HCT116 (cell line): ENCODE measurements at regions not wholly inside any gene's neighbourhood (a gene's known extent, or its start where the extent isn't known, plus 50 kb on each side); places are given as distances from the start of the nearest gene placed in this dataset.

Experiments
- ATAC-seq: fragments of 200-7000 bp; cut with Tn5 transposase; 2 replicates; pipeline ENCODE4 v1.9.1; 2020; ENCODE audit warnings: mild to moderate bottlenecking, moderate library complexity
- BruUV-seq: library from RNA; stranded (reverse); fragments of 400-500 nt; replicated peaks from 2 replicates; lab custom pipeline; 2021; lab: Mats Ljungman, UMichigan
- CTCF ChIA-PET: fragments of 300-600 bp; sonication (Branson Sonifier 250); formaldehyde crosslinking; loops from one replicate; lab custom pipeline; 2021; ENCODE audit warnings: antibody characterized with exemption; lab: Charles Lee
- POLR2A ChIA-PET: fragments of 300-600, 350-600 bp; sonication (Branson Sonifier 250); formaldehyde crosslinking; loops from one replicate; lab custom pipeline; 2021; ENCODE audit warnings: antibody characterized with exemption; lab: Charles Lee
- RAD21 ChIA-PET, 2 experiments: fragments of 300-600 bp; sonication (Branson Sonifier 250); formaldehyde crosslinking; loops; one replicate each; lab custom pipeline; 2023; ENCODE audit warnings: low total read pairs in 2 of 2; ENCODE audit not compliant: uncharacterized antibody in 2 of 2, unreplicated experiment in 2 of 2, low non-redundant PET in 1 of 2; lab: Charles Lee
- DNase-seq: peaks from one replicate; pipeline ENCODE4 v3.0.0-alpha.2; 2010; ENCODE audit warnings: low read depth, low spot score
- H2AFZ ChIP-seq: fragments of 200-600 bp; shearing (Covaris generic), sonication (generic); 2 replicates; pipeline ENCODE4 v1.6.1; 2017; ENCODE audit warnings: low read depth, mixed run types, mixed read lengths, antibody characterized with exemption, low read length; ENCODE audit not compliant: poor library complexity, severe bottlenecking
- H3K27ac ChIP-seq: 2 replicates; pipeline ENCODE4 v1.5.1; 2012; ENCODE audit warnings: low read depth, low read length
- H3K27me3 ChIP-seq: fragments of 200-600 bp; sonication (generic); 2 replicates; pipeline ENCODE4 v1.6.1; 2016; ENCODE audit warnings: mixed run types, low read length, mixed read lengths; ENCODE audit not compliant: insufficient read depth
- H3K36me3 ChIP-seq, 2 experiments: fragments of 200-500 bp in 1 of 2; fragments of 200-600 bp in 1 of 2; sonication (Bioruptor generic) in 1 of 2; sonication (generic) in 1 of 2; 2 replicates each; pipeline versions ENCODE4 v1.5.1 to v1.6.1; 2014 to 2016; ENCODE audit warnings: low read length in 2 of 2, inconsistent platforms in 1 of 2, mixed read lengths in 1 of 2, mixed run types in 1 of 2; ENCODE audit not compliant: insufficient read depth in 2 of 2, control insufficient read depth in 1 of 2
- H3K4me1 ChIP-seq, 2 experiments: fragments of 200-600 bp in 1 of 2; sonication (generic) in 1 of 2; 2 replicates each; pipeline versions ENCODE4 v1.5.1 to v1.6.1; 2012 to 2017; ENCODE audit warnings: low read length in 2 of 2, inconsistent platforms in 1 of 2, mild to moderate bottlenecking in 1 of 2, mixed read lengths in 1 of 2, mixed run types in 1 of 2, moderate library complexity in 1 of 2; ENCODE audit not compliant: insufficient read depth in 2 of 2, control insufficient read depth in 1 of 2
- H3K4me2 ChIP-seq: fragments of 200-600 bp; sonication (generic); 2 replicates; pipeline ENCODE4 v1.6.1; 2017; ENCODE audit warnings: mixed run types, low read length, mixed read lengths
- H3K4me3 ChIP-seq, 2 experiments: fragments of 200-600 bp in 1 of 2; sonication (generic) in 1 of 2; replicated peaks in 1 of 2; 2 replicates each; pipeline ENCODE4 v1.5.1; 2011 to 2016; ENCODE audit warnings: low read length in 2 of 2, control low read depth in 1 of 2, low read depth in 1 of 2, mild to moderate bottlenecking in 1 of 2, mixed read lengths in 1 of 2, mixed run types in 1 of 2
- H3K79me2 ChIP-seq: fragments of 200-600 bp; sonication (generic); 2 replicates; pipeline ENCODE4 v1.6.1; 2017; ENCODE audit warnings: mild to moderate bottlenecking, mixed run types, low read length, moderate library complexity, mixed read lengths; ENCODE audit not compliant: insufficient read depth
- H3K9ac ChIP-seq: fragments of 200-600 bp; sonication (generic); 2 replicates; pipeline ENCODE4 v1.6.1; 2016; ENCODE audit warnings: low read length, mixed read lengths
- H3K9me2 ChIP-seq: fragments of 200-600 bp; sonication (generic), shearing (Covaris generic); 2 replicates; pipeline ENCODE4 v1.6.1; 2017; ENCODE audit warnings: mixed run types, mild to moderate bottlenecking, moderate library complexity; ENCODE audit not compliant: insufficient read depth
- H3K9me3 ChIP-seq, 2 experiments: fragments of 200-500 bp in 1 of 2; fragments of 200-600 bp in 1 of 2; sonication (Bioruptor generic) in 1 of 2; sonication (generic) in 1 of 2; 2 replicates each; pipeline ENCODE4 v1.6.1; 2014 to 2017; ENCODE audit warnings: low read length in 2 of 2, mixed read lengths in 2 of 2, inconsistent platforms in 1 of 2, low read depth in 1 of 2, mild to moderate bottlenecking in 1 of 2, mixed run types in 1 of 2, moderate library complexity in 1 of 2; ENCODE audit not compliant: control insufficient read depth in 1 of 2, insufficient read depth in 1 of 2
- H4K20me1 ChIP-seq: fragments of 200-600 bp; sonication (generic), shearing (Covaris generic); 2 replicates; pipeline ENCODE4 v1.6.1; 2017; ENCODE audit warnings: mixed run types, mild to moderate bottlenecking, moderate library complexity; ENCODE audit not compliant: insufficient read depth
- CBX3 ChIP-seq: IDR thresholded peaks from 2 replicates; pipeline ENCODE4 v1.6.1; 2012; ENCODE audit warnings: low read depth
- EGR1 ChIP-seq: IDR thresholded peaks from 2 replicates; pipeline ENCODE4 v1.6.1; 2012; ENCODE audit warnings: low read depth
- POLR2A ChIP-seq: IDR thresholded peaks from 2 replicates; pipeline ENCODE4 v1.7.0; 2011; ENCODE audit warnings: borderline replicate concordance; ENCODE audit not compliant: insufficient read depth, insufficient read length; ENCODE audit errors: extremely low read depth
- TCF7L2 ChIP-seq: IDR thresholded peaks from 2 replicates; pipeline ENCODE4 v1.7.0; 2011; ENCODE audit warnings: borderline replicate concordance, inconsistent platforms; ENCODE audit not compliant: insufficient read depth, insufficient read length; ENCODE audit errors: extremely low read depth
- YY1 ChIP-seq: IDR thresholded peaks from 2 replicates; pipeline ENCODE4 v1.6.1; 2011; ENCODE audit warnings: low read length, low read depth, moderate library complexity, mild to moderate bottlenecking; ENCODE audit not compliant: insufficient replicate concordance; ENCODE audit errors: extremely low read depth
- ZFX ChIP-seq: fragments of 450-650 bp; IDR thresholded peaks from 2 replicates; pipeline ENCODE4 v1.6.1; 2017
- intact Hi-C: fragments of 100-400 bp; cut with micrococcal nuclease; formaldehyde crosslinking; loops from 2 replicates; pipeline ENCODE4 v1.10.0; 2022
- TF ChIP-seq, protein P1 (sequence below): IDR thresholded peaks from 2 replicates; pipeline ENCODE4 v1.6.1; 2011; ENCODE audit warnings: mild to moderate bottlenecking, low read length, moderate library complexity; ENCODE audit not compliant: insufficient replicate concordance; ENCODE audit errors: extremely low read depth
- TF ChIP-seq, protein P2 (sequence below), 3 experiments: fragments of 200-600 bp in 1 of 3; sonication (generic) in 1 of 3; IDR thresholded peaks in 2 of 3; conservative IDR thresholded peaks in 1 of 3; 2 replicates each; pipeline ENCODE4 v1.5.1; 2012 to 2017; ENCODE audit warnings: low read depth in 2 of 3, low read length in 2 of 3, antibody characterized with exemption in 1 of 3, borderline replicate concordance in 1 of 3, control low read depth in 1 of 3, mild to moderate bottlenecking in 1 of 3, mixed read lengths in 1 of 3, mixed run types in 1 of 3, moderate library complexity in 1 of 3; ENCODE audit not compliant: insufficient read depth in 1 of 3
- TF ChIP-seq, protein P3 (sequence below): IDR thresholded peaks from 2 replicates; pipeline ENCODE4 v1.6.1; 2012

DNA sequence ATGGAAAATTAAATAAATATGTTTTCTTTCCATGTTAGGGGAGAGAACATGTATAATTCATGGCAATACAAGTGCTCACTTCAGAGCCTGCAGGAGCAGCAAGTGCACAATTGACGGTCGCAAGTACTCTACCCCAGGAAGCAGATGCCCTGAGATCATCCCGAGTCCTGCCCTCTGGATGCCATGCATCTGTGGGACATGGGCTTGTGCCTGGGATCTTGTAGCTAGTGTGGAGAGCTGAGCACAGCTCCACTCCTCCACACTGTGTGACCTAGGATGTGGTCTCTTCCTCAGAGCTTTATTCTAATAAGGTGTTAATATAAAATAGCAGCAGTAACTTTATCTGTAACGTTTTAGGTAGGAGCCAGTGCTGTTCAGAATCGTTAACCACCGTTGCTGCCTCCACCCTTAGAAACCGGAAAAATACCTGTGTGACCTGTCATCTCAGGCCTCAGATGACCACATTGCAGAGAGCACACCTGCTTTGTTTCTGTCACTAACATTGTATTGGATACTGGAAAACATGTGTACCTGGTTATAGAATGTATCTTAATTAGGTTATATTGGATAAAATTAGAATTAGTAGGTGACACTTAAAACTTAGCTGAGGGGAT, 105.0 kb upstream of the GOLGA6L6 start:
- CTCF ChIA-PET, result no interaction called here
- Histone ChIP-seq H2AFZ (no peak overlapping the region), H4K20me1 (no peaks in the 10 kb centered on the region), H3K9me2 (no peaks in the 10 kb centered on the region), H3K4me2 (no peak overlapping the region), H3K9me3 (peaks cover 20 to 47% of the 10 kb centered on the region in 2 experiments), H3K27ac (no peak overlapping the region), H3K4me3 (no peak overlapping the region), H3K27me3 (peaks cover 22% of the 10 kb centered on the region), H3K79me2 (no peaks in the 10 kb centered on the region), H3K36me3 (no peaks in the 10 kb centered on the region; a peak in 2 of 4 replicates), H3K9ac (no peak overlapping the region), H3K4me1 (no peaks in the 10 kb centered on the region)
- TF ChIP-seq, protein P1, sequence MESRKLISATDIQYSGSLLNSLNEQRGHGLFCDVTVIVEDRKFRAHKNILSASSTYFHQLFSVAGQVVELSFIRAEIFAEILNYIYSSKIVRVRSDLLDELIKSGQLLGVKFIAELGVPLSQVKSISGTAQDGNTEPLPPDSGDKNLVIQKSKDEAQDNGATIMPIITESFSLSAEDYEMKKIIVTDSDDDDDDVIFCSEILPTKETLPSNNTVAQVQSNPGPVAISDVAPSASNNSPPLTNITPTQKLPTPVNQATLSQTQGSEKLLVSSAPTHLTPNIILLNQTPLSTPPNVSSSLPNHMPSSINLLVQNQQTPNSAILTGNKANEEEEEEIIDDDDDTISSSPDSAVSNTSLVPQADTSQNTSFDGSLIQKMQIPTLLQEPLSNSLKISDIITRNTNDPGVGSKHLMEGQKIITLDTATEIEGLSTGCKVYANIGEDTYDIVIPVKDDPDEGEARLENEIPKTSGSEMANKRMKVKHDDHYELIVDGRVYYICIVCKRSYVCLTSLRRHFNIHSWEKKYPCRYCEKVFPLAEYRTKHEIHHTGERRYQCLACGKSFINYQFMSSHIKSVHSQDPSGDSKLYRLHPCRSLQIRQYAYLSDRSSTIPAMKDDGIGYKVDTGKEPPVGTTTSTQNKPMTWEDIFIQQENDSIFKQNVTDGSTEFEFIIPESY, result no peak
- no peak for TF ChIP-seq ZFX
- no peak for TF ChIP-seq EGR1
- TF ChIP-seq CBX3, result no peak
- no peak for TF ChIP-seq POLR2A
- ATAC-seq (no peak; the same call in 1 of the 2 replicates), DNase-seq (no peak)
- BruUV-seq, result no TSS peak
- POLR2A ChIA-PET, result no interaction called here
- RAD21 ChIA-PET, result no interaction called here
- intact Hi-C loops, result no loop called here

DNA sequence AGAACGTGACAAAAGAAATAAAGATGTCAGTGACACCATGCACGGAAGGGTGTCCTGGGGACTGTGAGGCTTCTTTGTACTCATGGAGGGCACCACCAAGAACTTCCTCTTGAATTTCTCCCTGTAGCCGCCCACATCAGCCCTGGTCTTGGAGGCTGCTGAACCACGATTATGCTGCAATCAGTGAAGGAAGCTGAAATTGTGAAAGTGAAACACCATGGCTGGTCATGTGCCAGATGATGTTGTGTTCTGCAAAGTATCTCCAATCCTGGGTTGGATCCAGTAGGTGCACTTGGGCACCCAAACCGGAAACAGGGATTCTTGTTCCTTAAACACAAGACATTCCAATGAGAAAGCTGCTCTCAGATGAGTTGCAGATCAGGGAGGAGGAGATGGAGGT, 104.4 kb upstream of the GOLGA6L6 start:
- H3K27me3 ChIP-seq, result peaks cover 22% of the 10 kb centered on the region
- ChIA-PET POLR2A (no interaction called here), CTCF (no interaction called here)

More for the DNA sequence above, 104.4 kb upstream of the GOLGA6L6 start:
- Histone ChIP-seq H3K4me3 (no peak overlapping the region), H2AFZ (no peak overlapping the region), H3K4me2 (no peak overlapping the region), H3K4me1 (no peaks in the 10 kb centered on the region), H3K9me2 (no peaks in the 10 kb centered on the region), H4K20me1 (no peaks in the 10 kb centered on the region), H3K79me2 (no peaks in the 10 kb centered on the region), H3K9me3 (peaks cover 20 to 41% of the 10 kb centered on the region in 2 experiments), H3K36me3 (no peaks in the 10 kb centered on the region; a peak in 2 of 4 replicates), H3K27ac (no peak overlapping the region), H3K9ac (no peak overlapping the region)
- ATAC-seq (no peak), DNase-seq (no peak)
- RAD21 ChIA-PET, result no interaction called here
- no TSS peak for BruUV-seq
- intact Hi-C loops, result no loop called here
- no peak for TF ChIP-seq TCF7L2
- TF ChIP-seq CBX3, result no peak
- TF ChIP-seq ZFX, result 0 out of 2 replicates have a peak, but pooled peaks have one; percentile 23
- TF ChIP-seq, protein P2, sequence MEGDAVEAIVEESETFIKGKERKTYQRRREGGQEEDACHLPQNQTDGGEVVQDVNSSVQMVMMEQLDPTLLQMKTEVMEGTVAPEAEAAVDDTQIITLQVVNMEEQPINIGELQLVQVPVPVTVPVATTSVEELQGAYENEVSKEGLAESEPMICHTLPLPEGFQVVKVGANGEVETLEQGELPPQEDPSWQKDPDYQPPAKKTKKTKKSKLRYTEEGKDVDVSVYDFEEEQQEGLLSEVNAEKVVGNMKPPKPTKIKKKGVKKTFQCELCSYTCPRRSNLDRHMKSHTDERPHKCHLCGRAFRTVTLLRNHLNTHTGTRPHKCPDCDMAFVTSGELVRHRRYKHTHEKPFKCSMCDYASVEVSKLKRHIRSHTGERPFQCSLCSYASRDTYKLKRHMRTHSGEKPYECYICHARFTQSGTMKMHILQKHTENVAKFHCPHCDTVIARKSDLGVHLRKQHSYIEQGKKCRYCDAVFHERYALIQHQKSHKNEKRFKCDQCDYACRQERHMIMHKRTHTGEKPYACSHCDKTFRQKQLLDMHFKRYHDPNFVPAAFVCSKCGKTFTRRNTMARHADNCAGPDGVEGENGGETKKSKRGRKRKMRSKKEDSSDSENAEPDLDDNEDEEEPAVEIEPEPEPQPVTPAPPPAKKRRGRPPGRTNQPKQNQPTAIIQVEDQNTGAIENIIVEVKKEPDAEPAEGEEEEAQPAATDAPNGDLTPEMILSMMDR (IDR thresholded peaks at IDR 0.05 in 2 of 3, conservative IDR thresholded peaks at IDR 0.05 in 1 of 3; ENCODE audit: borderline replicate concordance in 1 of 3, insufficient read depth in 1 of 3, low read depth in 2 of 3, low read length in 2 of 3), result no peak
- TF ChIP-seq, protein P3, sequence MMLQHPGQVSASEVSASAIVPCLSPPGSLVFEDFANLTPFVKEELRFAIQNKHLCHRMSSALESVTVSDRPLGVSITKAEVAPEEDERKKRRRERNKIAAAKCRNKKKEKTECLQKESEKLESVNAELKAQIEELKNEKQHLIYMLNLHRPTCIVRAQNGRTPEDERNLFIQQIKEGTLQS, result no peak
- no peak for TF ChIP-seq YY1
